SK-N-SH treated with all-trans-retinoic acid at 6 μM for 48 hours (cell line): ENCODE measurements at regions not wholly inside any gene's neighbourhood (a gene's known extent, or its start where the extent isn't known, plus 50 kb on each side); places are given as distances from the start of the nearest gene placed in this dataset.

Experiments used
- ATAC-seq: fragments of 200-7000 bp; cut with Tn5 transposase; 3 replicates; pipeline ENCODE4 v1.9.1; 2020; ENCODE audit warnings: mild to moderate bottlenecking, moderate library complexity
- ARNTL ChIP-seq: fragments of 450-650 bp; formaldehyde crosslinking; IDR thresholded peaks from 2 replicates; pipeline ENCODE4 v1.5.0; 2020; ENCODE audit warnings: low read depth, mild to moderate bottlenecking, moderate library complexity, borderline replicate concordance
- BACH2 ChIP-seq: fragments of 250-450 bp; sonication (Bioruptor Pico); IDR thresholded peaks from 2 replicates; pipeline ENCODE4 v1.9.0; 2021; ENCODE audit warnings: mild to moderate bottlenecking, borderline replicate concordance
- CSDC2 ChIP-seq: fragments of 250-450 bp; sonication (Bioruptor Pico); IDR thresholded peaks from 2 replicates; pipeline ENCODE4 v1.5.0; 2020; ENCODE audit warnings: mild to moderate bottlenecking, moderate library complexity
- ESRRG ChIP-seq: fragments of 250-450 bp; sonication (Bioruptor Pico); IDR thresholded peaks from 2 replicates; pipeline ENCODE4 v1.6.1; 2021; ENCODE audit warnings: mild to moderate bottlenecking
- GLIS3 ChIP-seq: fragments of 250-450 bp; sonication (Bioruptor Pico); IDR thresholded peaks from 2 replicates; pipeline ENCODE4 v1.5.0; 2020; ENCODE audit warnings: mild to moderate bottlenecking, moderate library complexity
- ISL1 ChIP-seq: fragments of 250-450 bp; sonication (Bioruptor Pico); IDR thresholded peaks from 2 replicates; pipeline ENCODE4 v2.1.2; 2022; ENCODE audit warnings: mild to moderate bottlenecking, moderate library complexity
- OSR1 ChIP-seq: fragments of 250-450 bp; sonication (Bioruptor Pico); IDR thresholded peaks from 2 replicates; pipeline ENCODE4 v1.8.0; 2022; ENCODE audit warnings: moderate library complexity, mild to moderate bottlenecking, inconsistent platforms
- RARB ChIP-seq: fragments of 250-450 bp; sonication (Bioruptor Pico); IDR thresholded peaks from 2 replicates; pipeline ENCODE4 v1.8.0; 2021; ENCODE audit warnings: mild to moderate bottlenecking, moderate library complexity
- SNAI2 ChIP-seq: fragments of 250-450 bp; sonication (Bioruptor Pico); IDR thresholded peaks from 2 replicates; pipeline ENCODE4 v1.5.0; 2020; ENCODE audit warnings: mild to moderate bottlenecking, moderate library complexity
- TCF4 ChIP-seq: fragments of 250-450 bp; sonication (Bioruptor Pico); IDR thresholded peaks from 2 replicates; pipeline ENCODE4 v1.8.0; 2021; ENCODE audit warnings: mild to moderate bottlenecking, moderate library complexity, borderline replicate concordance
- TOX ChIP-seq: fragments of 250-450 bp; sonication (Bioruptor Pico); IDR thresholded peaks from 2 replicates; pipeline ENCODE4 v1.8.0; 2021; ENCODE audit warnings: mild to moderate bottlenecking, moderate library complexity, borderline replicate concordance
- ZC3H10 ChIP-seq: fragments of 250-450 bp; sonication (Bioruptor Pico); IDR thresholded peaks from 2 replicates; pipeline ENCODE4 v1.5.1; 2021; ENCODE audit warnings: mild to moderate bottlenecking, moderate library complexity
- ZFP3 ChIP-seq: fragments of 250-450 bp; sonication (Bioruptor Pico); IDR thresholded peaks from 2 replicates; pipeline ENCODE4 v1.5.0; 2020; ENCODE audit warnings: mild to moderate bottlenecking, moderate library complexity
- ZFP30 ChIP-seq: fragments of 450-650 bp; formaldehyde crosslinking; IDR thresholded peaks from 2 replicates; pipeline ENCODE4 v1.5.0; 2022; ENCODE audit warnings: mild to moderate bottlenecking, moderate library complexity
- ZNF565 ChIP-seq: fragments of 450-650 bp; formaldehyde crosslinking; conservative IDR thresholded peaks from 2 replicates; pipeline ENCODE4 v1.5.0; 2020; ENCODE audit warnings: low read depth, mild to moderate bottlenecking, moderate library complexity
- ZNF70 ChIP-seq: fragments of 450-650 bp; formaldehyde crosslinking; IDR thresholded peaks from 2 replicates; pipeline ENCODE4 v1.5.0; 2020; ENCODE audit warnings: mild to moderate bottlenecking, moderate library complexity
- ZNF8 ChIP-seq: fragments of 450-650 bp; formaldehyde crosslinking; IDR thresholded peaks from 2 replicates; pipeline ENCODE4 v1.5.0; 2020; ENCODE audit warnings: mild to moderate bottlenecking, moderate library complexity
- TF ChIP-seq, protein P1 (sequence below): fragments of 250-450 bp; sonication (Bioruptor Pico); IDR thresholded peaks from 2 replicates; pipeline ENCODE4 v1.5.1; 2020; ENCODE audit warnings: low read depth, mild to moderate bottlenecking, moderate library complexity
- TF ChIP-seq, protein P2 (sequence below): fragments of 250-450 bp; sonication (Bioruptor Pico); IDR thresholded peaks from 2 replicates; pipeline ENCODE4 v1.8.0; 2020; ENCODE audit warnings: mild to moderate bottlenecking, moderate library complexity, borderline replicate concordance
- TF ChIP-seq, protein P3 (sequence below): fragments of 250-450 bp; sonication (Bioruptor Pico); IDR thresholded peaks from 2 replicates; pipeline ENCODE4 v1.5.0; 2020; ENCODE audit warnings: mild to moderate bottlenecking, moderate library complexity
- TF ChIP-seq, protein P4 (sequence below): fragments of 250-450 bp; sonication (Bioruptor Pico); IDR thresholded peaks from 2 replicates; pipeline ENCODE4 v1.8.0; 2021; ENCODE audit warnings: low read depth, mild to moderate bottlenecking, moderate library complexity, borderline replicate concordance
- TF ChIP-seq, protein P5 (sequence below): fragments of 250-450 bp; sonication (Bioruptor Pico); IDR thresholded peaks from 2 replicates; pipeline ENCODE4 v1.5.1; 2021; ENCODE audit warnings: mild to moderate bottlenecking, moderate library complexity

DNA sequence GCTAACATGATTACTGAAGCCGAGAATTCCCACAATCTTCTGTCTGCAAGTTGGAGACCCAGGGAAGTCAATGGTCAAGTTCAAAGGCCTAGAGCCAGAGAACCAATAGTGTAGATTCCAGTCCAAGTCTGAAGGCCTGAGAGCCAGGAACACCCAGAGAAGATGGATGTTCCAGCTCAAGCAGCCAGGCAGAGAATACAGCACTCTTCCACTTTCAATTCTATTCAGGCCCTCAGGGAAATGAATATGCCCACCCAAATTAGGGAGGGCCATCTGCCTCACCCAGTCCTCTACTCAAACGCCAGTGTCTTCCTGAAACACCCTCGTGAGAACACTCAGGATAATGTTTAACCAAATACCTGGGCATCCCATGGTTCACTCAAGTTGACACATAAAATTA is 123.5 kb downstream of the THBS2 start (continued):
- TF ChIP-seq, protein P1, sequence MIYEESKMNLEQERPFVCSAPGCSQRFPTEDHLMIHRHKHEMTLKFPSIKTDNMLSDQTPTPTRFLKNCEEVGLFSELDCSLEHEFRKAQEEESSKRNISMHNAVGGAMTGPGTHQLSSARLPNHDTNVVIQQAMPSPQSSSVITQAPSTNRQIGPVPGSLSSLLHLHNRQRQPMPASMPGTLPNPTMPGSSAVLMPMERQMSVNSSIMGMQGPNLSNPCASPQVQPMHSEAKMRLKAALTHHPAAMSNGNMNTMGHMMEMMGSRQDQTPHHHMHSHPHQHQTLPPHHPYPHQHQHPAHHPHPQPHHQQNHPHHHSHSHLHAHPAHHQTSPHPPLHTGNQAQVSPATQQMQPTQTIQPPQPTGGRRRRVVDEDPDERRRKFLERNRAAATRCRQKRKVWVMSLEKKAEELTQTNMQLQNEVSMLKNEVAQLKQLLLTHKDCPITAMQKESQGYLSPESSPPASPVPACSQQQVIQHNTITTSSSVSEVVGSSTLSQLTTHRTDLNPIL (CRISPR knock-in tag): no peak
- TF ChIP-seq ZNF565 (CRISPR knock-in tag): no peak
- no peak for TF ChIP-seq ESRRG (CRISPR knock-in tag)
- TF ChIP-seq TCF4: no peak
- TF ChIP-seq, protein P2, sequence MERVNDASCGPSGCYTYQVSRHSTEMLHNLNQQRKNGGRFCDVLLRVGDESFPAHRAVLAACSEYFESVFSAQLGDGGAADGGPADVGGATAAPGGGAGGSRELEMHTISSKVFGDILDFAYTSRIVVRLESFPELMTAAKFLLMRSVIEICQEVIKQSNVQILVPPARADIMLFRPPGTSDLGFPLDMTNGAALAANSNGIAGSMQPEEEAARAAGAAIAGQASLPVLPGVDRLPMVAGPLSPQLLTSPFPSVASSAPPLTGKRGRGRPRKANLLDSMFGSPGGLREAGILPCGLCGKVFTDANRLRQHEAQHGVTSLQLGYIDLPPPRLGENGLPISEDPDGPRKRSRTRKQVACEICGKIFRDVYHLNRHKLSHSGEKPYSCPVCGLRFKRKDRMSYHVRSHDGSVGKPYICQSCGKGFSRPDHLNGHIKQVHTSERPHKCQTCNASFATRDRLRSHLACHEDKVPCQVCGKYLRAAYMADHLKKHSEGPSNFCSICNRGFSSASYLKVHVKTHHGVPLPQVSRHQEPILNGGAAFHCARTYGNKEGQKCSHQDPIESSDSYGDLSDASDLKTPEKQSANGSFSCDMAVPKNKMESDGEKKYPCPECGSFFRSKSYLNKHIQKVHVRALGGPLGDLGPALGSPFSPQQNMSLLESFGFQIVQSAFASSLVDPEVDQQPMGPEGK (CRISPR knock-in tag): no peak

DNA sequence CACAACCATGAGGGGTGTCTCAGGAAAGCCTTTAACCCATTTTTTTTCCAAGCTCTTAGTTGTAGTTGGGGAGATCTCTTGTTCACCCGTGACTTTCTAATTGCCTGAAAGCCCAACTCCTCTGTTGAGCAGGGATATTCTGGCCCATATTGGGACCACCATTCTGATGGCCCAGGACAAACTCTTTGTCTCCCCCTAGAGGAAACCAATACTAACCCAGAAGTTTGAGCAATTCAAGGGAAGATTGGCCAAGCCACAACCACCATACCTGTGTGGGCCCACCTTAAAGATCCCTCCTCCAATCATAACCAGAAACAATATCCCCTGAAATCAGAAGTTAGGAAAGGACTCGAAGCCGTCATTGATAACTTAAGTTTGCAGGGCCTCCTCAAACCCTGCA is 132.6 kb downstream of the THBS2 start:
- TF ChIP-seq ZFP30 (no peak), ZFP3 (no peak), ARNTL (CRISPR knock-in tag) (no peak), ZC3H10 (CRISPR knock-in tag) (no peak), ZNF8 (CRISPR knock-in tag) (no peak), TOX (CRISPR knock-in tag) (no peak), ZNF70 (CRISPR knock-in tag) (no peak)
- TF ChIP-seq, protein P3, sequence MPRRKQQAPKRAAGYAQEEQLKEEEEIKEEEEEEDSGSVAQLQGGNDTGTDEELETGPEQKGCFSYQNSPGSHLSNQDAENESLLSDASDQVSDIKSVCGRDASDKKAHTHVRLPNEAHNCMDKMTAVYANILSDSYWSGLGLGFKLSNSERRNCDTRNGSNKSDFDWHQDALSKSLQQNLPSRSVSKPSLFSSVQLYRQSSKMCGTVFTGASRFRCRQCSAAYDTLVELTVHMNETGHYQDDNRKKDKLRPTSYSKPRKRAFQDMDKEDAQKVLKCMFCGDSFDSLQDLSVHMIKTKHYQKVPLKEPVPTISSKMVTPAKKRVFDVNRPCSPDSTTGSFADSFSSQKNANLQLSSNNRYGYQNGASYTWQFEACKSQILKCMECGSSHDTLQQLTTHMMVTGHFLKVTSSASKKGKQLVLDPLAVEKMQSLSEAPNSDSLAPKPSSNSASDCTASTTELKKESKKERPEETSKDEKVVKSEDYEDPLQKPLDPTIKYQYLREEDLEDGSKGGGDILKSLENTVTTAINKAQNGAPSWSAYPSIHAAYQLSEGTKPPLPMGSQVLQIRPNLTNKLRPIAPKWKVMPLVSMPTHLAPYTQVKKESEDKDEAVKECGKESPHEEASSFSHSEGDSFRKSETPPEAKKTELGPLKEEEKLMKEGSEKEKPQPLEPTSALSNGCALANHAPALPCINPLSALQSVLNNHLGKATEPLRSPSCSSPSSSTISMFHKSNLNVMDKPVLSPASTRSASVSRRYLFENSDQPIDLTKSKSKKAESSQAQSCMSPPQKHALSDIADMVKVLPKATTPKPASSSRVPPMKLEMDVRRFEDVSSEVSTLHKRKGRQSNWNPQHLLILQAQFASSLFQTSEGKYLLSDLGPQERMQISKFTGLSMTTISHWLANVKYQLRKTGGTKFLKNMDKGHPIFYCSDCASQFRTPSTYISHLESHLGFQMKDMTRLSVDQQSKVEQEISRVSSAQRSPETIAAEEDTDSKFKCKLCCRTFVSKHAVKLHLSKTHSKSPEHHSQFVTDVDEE (CRISPR knock-in tag): no peak
- TF ChIP-seq, protein P4, sequence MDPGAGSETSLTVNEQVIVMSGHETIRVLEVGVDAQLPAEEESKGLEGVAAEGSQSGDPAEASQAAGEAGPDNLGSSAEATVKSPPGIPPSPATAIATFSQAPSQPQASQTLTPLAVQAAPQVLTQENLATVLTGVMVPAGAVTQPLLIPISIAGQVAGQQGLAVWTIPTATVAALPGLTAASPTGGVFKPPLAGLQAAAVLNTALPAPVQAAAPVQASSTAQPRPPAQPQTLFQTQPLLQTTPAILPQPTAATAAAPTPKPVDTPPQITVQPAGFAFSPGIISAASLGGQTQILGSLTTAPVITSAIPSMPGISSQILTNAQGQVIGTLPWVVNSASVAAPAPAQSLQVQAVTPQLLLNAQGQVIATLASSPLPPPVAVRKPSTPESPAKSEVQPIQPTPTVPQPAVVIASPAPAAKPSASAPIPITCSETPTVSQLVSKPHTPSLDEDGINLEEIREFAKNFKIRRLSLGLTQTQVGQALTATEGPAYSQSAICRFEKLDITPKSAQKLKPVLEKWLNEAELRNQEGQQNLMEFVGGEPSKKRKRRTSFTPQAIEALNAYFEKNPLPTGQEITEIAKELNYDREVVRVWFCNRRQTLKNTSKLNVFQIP: no peak
- TF ChIP-seq, protein P2 (CRISPR knock-in tag): no peak
- ATAC-seq: no peak

DNA sequence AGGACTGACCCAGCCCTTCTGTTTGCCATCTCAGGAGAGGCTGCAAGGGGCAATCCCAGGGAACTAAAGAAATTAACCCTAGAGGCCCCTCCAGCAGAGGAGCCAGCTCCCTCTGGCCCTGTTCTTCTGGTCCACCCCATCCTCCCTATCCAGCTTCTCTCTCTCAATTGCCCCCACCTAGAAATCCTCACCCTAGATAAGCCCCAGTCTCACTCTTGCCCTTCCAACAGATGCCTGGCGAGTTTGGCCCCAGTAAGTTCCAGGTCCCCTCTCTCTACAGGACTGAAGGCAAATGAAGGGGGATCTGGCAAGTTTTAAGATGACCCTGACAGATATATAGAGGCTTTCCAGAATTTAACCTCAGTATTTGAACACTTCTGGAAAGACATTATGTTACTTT is 134.0 kb downstream of the THBS2 start:
- no peak for TF ChIP-seq ZFP30
- TF ChIP-seq TOX (CRISPR knock-in tag): no peak
- TF ChIP-seq ISL1 (CRISPR knock-in tag): no peak
- TF ChIP-seq, protein P2 (CRISPR knock-in tag): no peak
- no peak for TF ChIP-seq BACH2
- TF ChIP-seq, protein P1 (CRISPR knock-in tag): no peak
- TF ChIP-seq OSR1 (CRISPR knock-in tag): no peak
- no peak for TF ChIP-seq GLIS3 (CRISPR knock-in tag)
- TF ChIP-seq, protein P5, sequence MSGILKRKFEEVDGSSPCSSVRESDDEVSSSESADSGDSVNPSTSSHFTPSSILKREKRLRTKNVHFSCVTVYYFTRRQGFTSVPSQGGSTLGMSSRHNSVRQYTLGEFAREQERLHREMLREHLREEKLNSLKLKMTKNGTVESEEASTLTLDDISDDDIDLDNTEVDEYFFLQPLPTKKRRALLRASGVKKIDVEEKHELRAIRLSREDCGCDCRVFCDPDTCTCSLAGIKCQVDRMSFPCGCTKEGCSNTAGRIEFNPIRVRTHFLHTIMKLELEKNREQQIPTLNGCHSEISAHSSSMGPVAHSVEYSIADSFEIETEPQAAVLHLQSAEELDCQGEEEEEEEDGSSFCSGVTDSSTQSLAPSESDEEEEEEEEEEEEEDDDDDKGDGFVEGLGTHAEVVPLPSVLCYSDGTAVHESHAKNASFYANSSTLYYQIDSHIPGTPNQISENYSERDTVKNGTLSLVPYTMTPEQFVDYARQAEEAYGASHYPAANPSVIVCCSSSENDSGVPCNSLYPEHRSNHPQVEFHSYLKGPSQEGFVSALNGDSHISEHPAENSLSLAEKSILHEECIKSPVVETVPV (CRISPR knock-in tag): no peak
- no peak for TF ChIP-seq SNAI2
- TF ChIP-seq ZFP3: no peak
- no peak for TF ChIP-seq ZNF70 (CRISPR knock-in tag)
- TF ChIP-seq CSDC2: no peak
- TF ChIP-seq RARB (CRISPR knock-in tag): no peak
- no peak for TF ChIP-seq ZNF8 (CRISPR knock-in tag)
- TF ChIP-seq ZNF565 (CRISPR knock-in tag): no peak
- TF ChIP-seq ARNTL (CRISPR knock-in tag): no peak
- TF ChIP-seq, protein P4: no peak
- no peak for ATAC-seq
